Astrocyte (in vitro differentiated cells and primary cell): ENCODE measurements at regions not wholly inside any gene's neighbourhood (a gene's known extent, or its start where the extent isn't known, plus 50 kb on each side); places are given as distances from the start of the nearest gene placed in this dataset.

Experiments
- DNase-seq: peaks from one replicate; pipeline ENCODE4 v3.0.0-alpha.2; 2010; ENCODE audit warnings: low read depth
- FAIRE-seq: peaks from 2 replicates; lab custom pipeline; 2011; peaks lifted over from hg19 to GRCh38; lab: Jason Lieb, UNC
- H2AFZ ChIP-seq: 2 replicates; pipeline ENCODE4 v1.6.0; 2012; ENCODE audit warnings: low read depth, low read length, inconsistent platforms
- H3K27ac ChIP-seq: 2 replicates; pipeline ENCODE4 v1.5.1; 2011; ENCODE audit warnings: low read depth, low read length, inconsistent platforms
- H3K27me3 ChIP-seq: 2 replicates; pipeline ENCODE4 v1.6.0; 2011; ENCODE audit warnings: low read length, inconsistent platforms; ENCODE audit not compliant: insufficient read depth
- H3K36me3 ChIP-seq: 2 replicates; pipeline ENCODE4 v1.5.1; 2011; ENCODE audit warnings: low read length, inconsistent platforms; ENCODE audit not compliant: insufficient read depth
- H3K4me1 ChIP-seq: 2 replicates; pipeline ENCODE4 v1.5.1; 2011; ENCODE audit warnings: low read length, inconsistent platforms; ENCODE audit not compliant: insufficient read depth
- H3K4me2 ChIP-seq: 2 replicates; pipeline ENCODE4 v1.6.0; 2012; ENCODE audit warnings: low read length, inconsistent platforms
- H3K4me3 ChIP-seq: 2 replicates; pipeline ENCODE4 v1.5.1; 2011; ENCODE audit warnings: low read depth, mild to moderate bottlenecking, low read length, inconsistent platforms; ENCODE audit not compliant: insufficient read depth
- H3K79me2 ChIP-seq: 2 replicates; pipeline ENCODE4 v1.6.0; 2012; ENCODE audit warnings: mild to moderate bottlenecking, low read length, inconsistent platforms; ENCODE audit not compliant: insufficient read depth
- H3K9ac ChIP-seq: 2 replicates; pipeline ENCODE4 v1.6.0; 2012; ENCODE audit warnings: mild to moderate bottlenecking, low read length, inconsistent platforms
- H3K9me3 ChIP-seq: 2 replicates; pipeline ENCODE4 v1.5.1; 2012; ENCODE audit warnings: low read depth, mild to moderate bottlenecking, low read length, inconsistent platforms; ENCODE audit not compliant: insufficient read depth
- H4K20me1 ChIP-seq: 2 replicates; pipeline ENCODE4 v1.6.0; 2012; ENCODE audit warnings: low read length, inconsistent platforms; ENCODE audit not compliant: insufficient read depth
- H3K27ac Mint-ChIP-seq: one replicate; pipeline ENCODE4 v1.8.0; 2021; ENCODE audit warnings: mild to moderate bottlenecking, mixed read lengths; ENCODE audit not compliant: unreplicated experiment
- H3K27me3 Mint-ChIP-seq: one replicate; pipeline ENCODE4 v1.8.0; 2021; ENCODE audit warnings: low read depth, mixed read lengths; ENCODE audit not compliant: unreplicated experiment
- H3K36me3 Mint-ChIP-seq: one replicate; pipeline ENCODE4 v1.8.0; 2021; ENCODE audit warnings: low read depth, mixed read lengths; ENCODE audit not compliant: unreplicated experiment
- H3K4me1 Mint-ChIP-seq: one replicate; pipeline ENCODE4 v1.8.0; 2021; ENCODE audit warnings: low read depth, mixed read lengths; ENCODE audit not compliant: unreplicated experiment
- H3K4me3 Mint-ChIP-seq: one replicate; pipeline ENCODE4 v1.8.0; 2021; ENCODE audit warnings: mild to moderate bottlenecking, moderate library complexity, mixed read lengths; ENCODE audit not compliant: unreplicated experiment
- H3K9me3 Mint-ChIP-seq: one replicate; pipeline ENCODE4 v1.8.0; 2021; ENCODE audit warnings: mild to moderate bottlenecking, mixed read lengths; ENCODE audit not compliant: unreplicated experiment
- EZH2 ChIP-seq: IDR thresholded peaks from 2 replicates; pipeline ENCODE4 v1.6.1; 2012; ENCODE audit warnings: mild to moderate bottlenecking, low read length, inconsistent platforms; ENCODE audit not compliant: insufficient read depth
- TF ChIP-seq, protein P1 (sequence below): IDR thresholded peaks from 2 replicates; pipeline ENCODE4 v1.5.1; 2011; ENCODE audit warnings: low read depth, mild to moderate bottlenecking, inconsistent platforms, low read length, moderate library complexity; ENCODE audit not compliant: insufficient read depth

DNA sequence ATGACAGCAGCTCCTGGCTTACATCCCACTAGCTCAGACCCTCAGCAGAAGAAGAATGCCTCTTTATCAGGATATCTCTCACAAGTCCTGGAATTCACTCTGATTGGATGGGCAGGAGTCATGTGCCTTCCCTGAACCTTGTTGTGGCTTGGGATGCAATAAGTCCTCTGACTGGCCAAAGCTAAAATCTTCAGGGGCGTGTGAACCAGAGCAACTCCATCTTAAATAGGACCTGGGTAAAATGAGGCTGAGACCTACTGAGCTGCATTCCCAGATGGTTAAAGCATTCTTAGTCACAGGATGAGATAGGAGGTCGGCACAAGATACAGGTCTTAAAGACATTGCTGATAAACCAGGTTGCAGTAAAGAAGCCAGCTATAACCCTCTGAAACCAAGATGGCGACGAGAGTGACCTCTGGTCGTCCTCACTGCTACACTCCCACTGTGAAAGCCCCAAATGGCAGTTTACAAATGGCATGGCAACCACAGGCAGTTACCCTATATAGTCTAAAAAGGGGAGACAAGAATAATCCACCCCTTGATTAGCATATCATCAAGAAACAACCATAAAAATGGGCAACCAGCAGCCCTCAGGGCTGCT lies 60.4 kb upstream of the FICD start:
- Histone ChIP-seq H4K20me1 (no peaks in the 10 kb centered on the region), H3K79me2 (no peaks in the 10 kb centered on the region), H2AFZ (no peak overlapping the region), H3K27me3 (no peaks in the 10 kb centered on the region), H3K9ac (no peak overlapping the region), H3K9me3 (no peaks in the 10 kb centered on the region), H3K27ac (no peak overlapping the region), H3K36me3 (no peaks in the 10 kb centered on the region), H3K4me2 (no peak overlapping the region), H3K4me1 (no peaks in the 10 kb centered on the region), H3K4me3 (no peak overlapping the region)
- TF ChIP-seq, protein P1, sequence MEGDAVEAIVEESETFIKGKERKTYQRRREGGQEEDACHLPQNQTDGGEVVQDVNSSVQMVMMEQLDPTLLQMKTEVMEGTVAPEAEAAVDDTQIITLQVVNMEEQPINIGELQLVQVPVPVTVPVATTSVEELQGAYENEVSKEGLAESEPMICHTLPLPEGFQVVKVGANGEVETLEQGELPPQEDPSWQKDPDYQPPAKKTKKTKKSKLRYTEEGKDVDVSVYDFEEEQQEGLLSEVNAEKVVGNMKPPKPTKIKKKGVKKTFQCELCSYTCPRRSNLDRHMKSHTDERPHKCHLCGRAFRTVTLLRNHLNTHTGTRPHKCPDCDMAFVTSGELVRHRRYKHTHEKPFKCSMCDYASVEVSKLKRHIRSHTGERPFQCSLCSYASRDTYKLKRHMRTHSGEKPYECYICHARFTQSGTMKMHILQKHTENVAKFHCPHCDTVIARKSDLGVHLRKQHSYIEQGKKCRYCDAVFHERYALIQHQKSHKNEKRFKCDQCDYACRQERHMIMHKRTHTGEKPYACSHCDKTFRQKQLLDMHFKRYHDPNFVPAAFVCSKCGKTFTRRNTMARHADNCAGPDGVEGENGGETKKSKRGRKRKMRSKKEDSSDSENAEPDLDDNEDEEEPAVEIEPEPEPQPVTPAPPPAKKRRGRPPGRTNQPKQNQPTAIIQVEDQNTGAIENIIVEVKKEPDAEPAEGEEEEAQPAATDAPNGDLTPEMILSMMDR, result no peak
- no peak for TF ChIP-seq EZH2
- Mint-ChIP-seq H3K4me3 (no peak overlapping the region), H3K27ac (no peak overlapping the region), H3K36me3 (no peaks in the 10 kb centered on the region), H3K9me3 (no peaks in the 10 kb centered on the region), H3K27me3 (peaks cover 42% of the 10 kb centered on the region), H3K4me1 (no peaks in the 10 kb centered on the region)
- FAIRE-seq (no peak), DNase-seq (no peak)

DNA sequence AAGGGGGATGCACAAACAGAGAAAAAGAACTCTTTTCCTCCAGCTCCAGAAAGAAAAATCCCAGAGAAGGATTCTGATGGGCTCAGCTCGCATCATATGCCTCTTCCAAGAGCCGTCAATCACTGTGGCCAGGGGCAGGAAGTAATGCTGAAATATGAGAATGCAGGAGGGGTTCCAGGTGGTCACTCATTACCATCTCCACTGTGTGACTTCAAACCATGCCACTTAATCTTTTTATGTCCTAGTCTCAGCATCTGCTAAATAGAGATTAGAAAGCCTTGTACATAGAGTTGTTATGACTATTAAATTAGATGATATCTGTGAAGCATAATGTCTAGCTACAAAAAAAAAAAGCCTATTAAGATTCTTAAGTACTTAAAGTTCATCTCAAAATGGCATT lies 65.6 kb upstream of the FICD start:
- DNase-seq, result no peak
- no peaks in the 10 kb centered on the region for H3K9me3 Mint-ChIP-seq
- Histone ChIP-seq H3K36me3 (no peaks in the 10 kb centered on the region), H3K4me2 (no peak overlapping the region), H3K4me1 (no peaks in the 10 kb centered on the region), H4K20me1 (no peaks in the 10 kb centered on the region), H3K9ac (no peak overlapping the region), H2AFZ (no peak overlapping the region), H3K4me3 (no peak overlapping the region), H3K79me2 (no peaks in the 10 kb centered on the region), H3K9me3 (no peaks in the 10 kb centered on the region), H3K27ac (no peak overlapping the region), H3K27me3 (no peaks in the 10 kb centered on the region)
- TF ChIP-seq EZH2, result no peak
- TF ChIP-seq, protein P1, result no peak
- no peaks in the 10 kb centered on the region for H3K36me3 Mint-ChIP-seq
- peaks cover 31% of the 10 kb centered on the region for H3K27me3 Mint-ChIP-seq
- FAIRE-seq, result no peak
- H3K27ac Mint-ChIP-seq, result no peak overlapping the region
- no peak overlapping the region for H3K4me3 Mint-ChIP-seq
- H3K4me1 Mint-ChIP-seq, result peaks cover 4% of the 10 kb centered on the region

DNA sequence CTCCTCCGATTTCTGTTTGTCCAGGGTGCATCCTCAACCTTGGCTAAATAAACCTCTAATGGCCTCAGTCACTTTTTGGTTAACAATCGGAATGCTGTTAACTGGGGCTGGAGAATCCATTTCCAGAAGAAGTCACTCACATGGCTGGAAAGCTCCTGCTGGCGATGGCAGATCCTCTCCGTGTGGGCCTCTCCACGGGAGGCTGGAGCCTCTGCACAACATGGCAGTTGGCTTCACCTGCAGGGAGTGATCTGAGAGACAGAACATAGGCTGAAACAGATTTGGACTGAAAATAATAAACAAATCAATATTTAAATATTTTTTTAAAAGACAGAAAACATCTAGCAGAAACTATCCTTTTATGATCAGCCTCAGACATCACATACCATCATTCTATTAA lies 66.8 kb upstream of the FICD start:
- FAIRE-seq (no peak), DNase-seq (no peak)
- H3K4me3 Mint-ChIP-seq, result no peak overlapping the region
- Histone ChIP-seq H2AFZ (no peak overlapping the region), H3K9ac (no peak overlapping the region), H3K4me1 (no peaks in the 10 kb centered on the region), H3K9me3 (no peaks in the 10 kb centered on the region), H4K20me1 (no peaks in the 10 kb centered on the region), H3K4me2 (no peak overlapping the region), H3K79me2 (no peaks in the 10 kb centered on the region), H3K36me3 (no peaks in the 10 kb centered on the region), H3K4me3 (no peak overlapping the region), H3K27me3 (no peaks in the 10 kb centered on the region), H3K27ac (no peak overlapping the region)
- H3K4me1 Mint-ChIP-seq, result peaks cover 4% of the 10 kb centered on the region
- no peaks in the 10 kb centered on the region for H3K9me3 Mint-ChIP-seq
- no peaks in the 10 kb centered on the region for H3K36me3 Mint-ChIP-seq
- H3K27ac Mint-ChIP-seq, result no peak overlapping the region
- peaks cover 19% of the 10 kb centered on the region for H3K27me3 Mint-ChIP-seq
- TF ChIP-seq EZH2, result no peak
- TF ChIP-seq, protein P1, result no peak
